ENCODE measurements at regions not wholly inside any gene's neighbourhood (a gene's known extent, or its start where the extent isn't known, plus 50 kb on each side); places are given as distances from the start of the nearest gene placed in this dataset.

DNA sequence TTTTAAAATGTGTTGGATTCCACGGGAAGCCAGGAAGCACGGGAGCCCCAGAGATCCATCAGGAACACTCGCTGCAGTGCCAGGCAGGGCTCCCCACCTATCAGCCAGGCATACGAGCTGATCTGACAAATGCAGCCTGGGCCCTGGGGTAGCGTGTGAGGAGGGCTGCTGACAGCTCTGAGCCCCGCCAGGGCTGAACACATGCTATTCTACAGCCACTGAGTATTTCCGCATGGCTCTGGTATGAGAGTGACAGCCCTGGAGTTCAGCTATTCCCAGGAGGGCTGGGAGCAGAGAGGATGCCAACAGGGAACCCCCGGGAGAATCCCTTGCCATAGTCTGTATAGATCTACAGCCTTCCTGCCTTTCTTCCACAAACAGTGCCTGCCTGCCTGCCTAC lies 237.3 kb upstream of the ZMIZ1 start:
- TF ChIP-seq POLR2A (IDR thresholded peaks at IDR 0.05): no peak
- TF ChIP-seq, protein P1, sequence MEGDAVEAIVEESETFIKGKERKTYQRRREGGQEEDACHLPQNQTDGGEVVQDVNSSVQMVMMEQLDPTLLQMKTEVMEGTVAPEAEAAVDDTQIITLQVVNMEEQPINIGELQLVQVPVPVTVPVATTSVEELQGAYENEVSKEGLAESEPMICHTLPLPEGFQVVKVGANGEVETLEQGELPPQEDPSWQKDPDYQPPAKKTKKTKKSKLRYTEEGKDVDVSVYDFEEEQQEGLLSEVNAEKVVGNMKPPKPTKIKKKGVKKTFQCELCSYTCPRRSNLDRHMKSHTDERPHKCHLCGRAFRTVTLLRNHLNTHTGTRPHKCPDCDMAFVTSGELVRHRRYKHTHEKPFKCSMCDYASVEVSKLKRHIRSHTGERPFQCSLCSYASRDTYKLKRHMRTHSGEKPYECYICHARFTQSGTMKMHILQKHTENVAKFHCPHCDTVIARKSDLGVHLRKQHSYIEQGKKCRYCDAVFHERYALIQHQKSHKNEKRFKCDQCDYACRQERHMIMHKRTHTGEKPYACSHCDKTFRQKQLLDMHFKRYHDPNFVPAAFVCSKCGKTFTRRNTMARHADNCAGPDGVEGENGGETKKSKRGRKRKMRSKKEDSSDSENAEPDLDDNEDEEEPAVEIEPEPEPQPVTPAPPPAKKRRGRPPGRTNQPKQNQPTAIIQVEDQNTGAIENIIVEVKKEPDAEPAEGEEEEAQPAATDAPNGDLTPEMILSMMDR (IDR thresholded peaks at IDR 0.05): no peak
